Testis (tissue), 2 donors: ENCODE measurements at regions not wholly inside any gene's neighbourhood (a gene's known extent, or its start where the extent isn't known, plus 50 kb on each side); places are given as distances from the start of the nearest gene placed in this dataset.

Source experiments
- CTCF ChIP-seq, 3 experiments: fragments of 450-650 bp in 2 of 3; fragments of 200-600 bp in 1 of 3; sonication (generic) in 1 of 3; IDR thresholded peaks; one replicate each; pipeline ENCODE4 v1.5.1; 2016 to 2019; ENCODE audit warnings: antibody characterized with exemption in 3 of 3, mild to moderate bottlenecking in 2 of 3, moderate library complexity in 1 of 3
- POLR2A ChIP-seq: fragments of 450-650 bp; IDR thresholded peaks from one replicate; pipeline ENCODE4 v1.6.1; 2017; ENCODE audit warnings: antibody characterized with exemption, mild to moderate bottlenecking, moderate library complexity

- no peak for TF ChIP-seq POLR2A
- no peak for TF ChIP-seq CTCF (IDR thresholded peaks at IDR 0.05)
Observed at GRCh38 chr6:165820407-165820806, 157.4 kb upstream of the PDE10A start.
